Choroid plexus epithelial cell (primary cell): ENCODE measurements at regions not wholly inside any gene's neighbourhood (a gene's known extent, or its start where the extent isn't known, plus 50 kb on each side); places are given as distances from the start of the nearest gene placed in this dataset.

Experiments
- DNase-seq: peaks from one replicate; pipeline ENCODE4 v3.0.0-alpha.2; 2010; ENCODE audit warnings: low read depth
- H3K4me3 ChIP-seq: 2 replicates; pipeline ENCODE4 v1.5.1; 2011; ENCODE audit warnings: low read depth, mild to moderate bottlenecking, control low read depth, low read length, moderate library complexity
- TF ChIP-seq, protein P1 (sequence below): conservative IDR thresholded peaks from 2 replicates; pipeline ENCODE4 v1.5.1; 2011; ENCODE audit warnings: low read depth, mild to moderate bottlenecking, control low read depth, inconsistent platforms, low read length, moderate library complexity

DNA sequence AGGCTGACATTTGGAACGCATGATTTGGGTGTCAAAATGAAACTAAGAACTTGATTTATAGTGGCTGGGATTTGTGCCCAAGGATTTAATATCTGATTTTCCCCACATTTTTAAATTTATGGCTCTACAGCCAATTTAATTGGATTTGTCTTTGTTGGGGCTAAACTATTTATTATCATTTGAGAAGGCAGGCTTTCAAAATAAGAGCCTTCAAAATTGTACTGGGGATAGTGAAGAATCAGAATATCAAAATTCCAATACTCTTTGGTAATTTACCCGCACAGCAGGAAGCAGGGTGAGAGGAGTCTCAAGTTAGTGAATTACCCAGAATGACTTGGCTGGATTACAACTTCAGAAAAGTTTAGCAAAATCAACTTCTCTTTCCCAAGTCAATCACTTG, 278.1 kb downstream of the LRATD1 start:
- TF ChIP-seq, protein P1, sequence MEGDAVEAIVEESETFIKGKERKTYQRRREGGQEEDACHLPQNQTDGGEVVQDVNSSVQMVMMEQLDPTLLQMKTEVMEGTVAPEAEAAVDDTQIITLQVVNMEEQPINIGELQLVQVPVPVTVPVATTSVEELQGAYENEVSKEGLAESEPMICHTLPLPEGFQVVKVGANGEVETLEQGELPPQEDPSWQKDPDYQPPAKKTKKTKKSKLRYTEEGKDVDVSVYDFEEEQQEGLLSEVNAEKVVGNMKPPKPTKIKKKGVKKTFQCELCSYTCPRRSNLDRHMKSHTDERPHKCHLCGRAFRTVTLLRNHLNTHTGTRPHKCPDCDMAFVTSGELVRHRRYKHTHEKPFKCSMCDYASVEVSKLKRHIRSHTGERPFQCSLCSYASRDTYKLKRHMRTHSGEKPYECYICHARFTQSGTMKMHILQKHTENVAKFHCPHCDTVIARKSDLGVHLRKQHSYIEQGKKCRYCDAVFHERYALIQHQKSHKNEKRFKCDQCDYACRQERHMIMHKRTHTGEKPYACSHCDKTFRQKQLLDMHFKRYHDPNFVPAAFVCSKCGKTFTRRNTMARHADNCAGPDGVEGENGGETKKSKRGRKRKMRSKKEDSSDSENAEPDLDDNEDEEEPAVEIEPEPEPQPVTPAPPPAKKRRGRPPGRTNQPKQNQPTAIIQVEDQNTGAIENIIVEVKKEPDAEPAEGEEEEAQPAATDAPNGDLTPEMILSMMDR, result no peak
- peak; percentile 1 for DNase-seq
- H3K4me3 ChIP-seq, result no peak overlapping the region

DNA sequence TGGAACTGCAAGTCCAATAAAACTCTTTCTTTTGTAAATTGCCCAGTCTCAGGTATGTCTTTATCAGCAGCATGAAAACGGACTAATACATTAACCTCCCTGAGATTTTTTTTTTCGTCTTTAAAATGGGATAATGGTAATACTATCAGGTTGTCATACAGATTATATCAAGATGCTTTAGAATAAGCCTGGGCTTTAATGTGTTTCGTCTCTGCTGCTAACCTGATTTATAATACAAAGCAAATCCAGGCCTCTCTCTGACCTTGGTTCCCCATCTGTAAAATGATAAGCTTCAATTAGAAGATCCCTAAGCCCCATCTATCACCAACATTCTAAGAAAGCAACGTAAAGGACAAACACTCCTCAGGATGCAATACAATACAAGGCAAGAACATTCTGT, 283.5 kb downstream of the LRATD1 start:
- TF ChIP-seq, protein P1, result no peak
- H3K4me3 ChIP-seq, result no peak overlapping the region
- no peak for DNase-seq

DNA sequence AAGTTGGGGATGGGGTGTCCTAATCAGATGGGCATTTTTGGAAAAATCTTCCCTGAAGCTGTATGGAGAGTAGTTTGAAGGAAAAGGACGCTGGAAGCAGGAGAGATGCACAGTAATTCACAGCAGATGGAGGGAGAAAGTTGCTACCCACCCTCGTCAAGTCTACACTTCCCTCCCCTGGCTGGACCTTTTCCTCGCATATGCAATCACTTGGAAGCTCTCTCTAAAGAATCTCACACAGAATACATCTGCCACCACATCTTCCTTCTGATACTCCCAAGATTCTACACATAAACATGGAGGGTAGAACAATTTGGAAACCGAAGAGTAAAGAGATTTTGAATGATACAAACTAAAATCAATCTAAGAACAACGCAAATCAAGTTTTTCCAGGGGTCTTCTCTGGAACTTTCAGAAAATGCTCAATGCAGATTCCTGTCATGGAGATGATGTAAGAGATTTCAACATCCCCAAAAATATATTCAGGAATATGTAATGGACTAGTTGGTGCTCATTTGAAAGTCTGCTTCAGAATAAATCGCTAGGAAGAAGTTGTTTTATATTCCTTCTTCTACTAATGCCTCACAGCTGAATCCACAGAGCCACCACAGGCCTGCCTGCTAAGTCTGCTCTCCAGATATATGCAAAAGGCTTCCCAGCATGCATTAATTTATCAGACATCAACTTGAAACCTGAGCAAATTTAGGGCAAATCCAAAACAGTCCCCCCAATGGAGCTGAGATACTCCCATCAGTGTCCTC, 291.5 kb downstream of the LRATD1 start:
- no peak for DNase-seq
- TF ChIP-seq, protein P1, result no peak
- H3K4me3 ChIP-seq, result no peak overlapping the region

DNA sequence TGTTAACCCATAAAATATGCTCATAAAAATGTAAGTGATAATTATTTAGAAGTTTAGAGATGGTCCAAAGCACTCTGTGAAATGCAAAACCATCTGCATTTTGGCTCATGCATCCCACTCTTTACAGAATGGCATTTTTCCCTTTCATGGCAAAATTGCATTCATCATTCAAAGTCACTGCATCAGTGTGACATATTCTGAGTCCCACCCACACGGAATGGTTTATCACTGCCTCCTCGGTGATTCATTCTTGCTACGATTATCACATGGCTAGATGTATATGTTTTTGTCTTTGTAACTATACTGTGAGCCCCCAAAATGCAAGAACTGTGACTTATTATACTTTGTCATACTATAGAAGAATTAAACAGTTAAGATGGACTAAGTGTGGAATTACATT, 293.0 kb downstream of the LRATD1 start:
- no peak for DNase-seq
- no peak overlapping the region for H3K4me3 ChIP-seq
- TF ChIP-seq, protein P1, result no peak

DNA sequence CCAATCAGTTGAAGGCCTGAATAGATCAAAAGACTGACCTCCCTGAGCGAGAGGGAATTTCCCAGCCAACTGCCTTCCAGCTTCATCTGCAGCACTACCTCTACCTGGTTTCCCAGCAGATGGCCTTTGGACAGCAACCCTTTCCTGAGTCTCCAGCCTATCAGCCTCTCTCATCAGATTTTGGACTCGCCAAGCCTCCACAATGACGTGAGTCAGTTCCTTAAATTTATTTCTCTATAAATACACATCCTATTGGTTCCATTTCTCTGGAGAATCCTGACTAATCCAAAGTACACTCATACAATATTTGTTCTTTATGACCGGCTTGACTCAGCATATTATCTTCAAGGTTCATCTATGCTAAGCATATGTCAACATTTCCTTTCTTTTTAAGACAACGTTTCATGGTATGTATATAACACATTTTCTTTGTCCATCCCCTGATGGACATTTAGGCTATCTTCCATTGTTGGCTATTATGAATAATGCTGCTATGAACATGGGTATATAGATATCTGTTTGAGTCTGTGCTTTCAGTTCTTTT, 294.6 kb downstream of the LRATD1 start:
- DNase-seq, result no peak
- TF ChIP-seq, protein P1, result no peak
- H3K4me3 ChIP-seq, result no peak overlapping the region

DNA sequence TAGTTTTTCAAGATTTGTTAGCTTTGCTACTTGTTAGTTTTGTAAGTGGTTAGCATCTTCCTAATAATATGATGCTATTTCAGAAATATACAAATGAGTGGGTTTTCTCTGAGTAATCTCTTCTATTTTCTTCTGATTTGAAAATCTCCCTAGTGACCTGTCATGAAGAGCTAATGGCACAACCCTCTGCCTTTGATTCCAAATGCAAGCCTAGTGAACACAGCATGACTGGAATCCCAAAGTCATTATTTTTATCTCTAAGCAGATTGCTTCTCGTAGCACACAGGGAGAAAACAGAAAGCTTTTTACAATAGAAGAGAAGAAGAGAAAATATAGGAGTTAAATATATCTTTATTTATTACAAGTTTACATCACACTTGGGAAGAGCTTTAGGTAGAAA, 295.5 kb downstream of the LRATD1 start:
- DNase-seq, result no peak
- no peak overlapping the region for H3K4me3 ChIP-seq
- TF ChIP-seq, protein P1, result no peak

DNA sequence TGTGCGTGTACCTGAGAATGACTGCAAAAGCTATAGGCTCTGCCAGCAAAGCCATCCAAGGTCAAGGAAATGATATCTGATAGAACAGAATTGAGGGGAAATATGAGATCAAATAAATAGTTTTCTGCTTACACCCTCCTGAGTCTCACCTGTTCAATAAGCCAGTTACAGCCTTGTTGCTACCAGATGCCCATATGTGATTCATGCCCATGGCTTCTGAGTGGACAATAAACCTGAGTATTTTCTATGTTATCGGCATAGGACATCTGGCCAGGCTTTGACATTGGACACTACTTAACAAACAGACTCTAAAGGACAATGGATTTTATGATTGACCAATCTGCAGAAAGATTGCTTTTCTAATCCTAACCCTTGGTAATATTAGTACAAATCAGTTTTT, 297.9 kb downstream of the LRATD1 start:
- no peak overlapping the region for H3K4me3 ChIP-seq
- TF ChIP-seq, protein P1, result no peak
- DNase-seq, result no peak
